COR-L47 (cell line): ENCODE measurements at regions not wholly inside any gene's neighbourhood (a gene's known extent, or its start where the extent isn't known, plus 50 kb on each side); places are given as distances from the start of the nearest gene placed in this dataset.
"Not testable (repeated sequence)": the region's sequence is repeated elsewhere in the genome, so short reads cannot be mapped to it uniquely, and the experiment has no call there.

Source experiments
- DNase-seq: peaks from one replicate; lab custom pipeline; 2025; lab: John Stamatoyannopoulos, UW

DNA sequence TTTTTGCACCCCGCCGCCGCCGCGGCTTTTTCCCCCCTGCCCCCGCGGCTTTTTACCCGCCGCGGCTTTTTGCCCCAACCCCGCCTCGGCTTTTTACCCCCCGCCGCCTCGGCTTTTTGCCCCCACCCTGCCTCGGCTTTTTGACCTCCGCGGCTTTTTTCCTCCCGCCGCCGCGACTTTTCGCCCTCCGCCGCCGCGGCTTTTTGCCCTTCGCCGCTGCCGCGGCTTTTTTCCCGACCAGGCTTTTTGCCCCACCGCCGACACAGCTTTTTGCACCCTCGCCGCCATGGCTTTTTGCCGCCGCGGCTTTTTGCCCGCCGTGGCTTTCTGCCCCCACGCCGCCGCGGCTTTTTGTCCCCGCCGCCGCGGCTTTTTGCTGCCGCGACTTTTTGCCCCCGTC, 137.0 kb upstream of the TP53TG3D start:
- DNase-seq, result no peak

GRCh38 chr16:32116533-32116932, 136.6 kb upstream of the TP53TG3D start:
- DNase-seq, result not testable (repeated sequence)

- DNase-seq, result not testable (repeated sequence)
Observed at GRCh38 chr16:32120372-32120771, 132.7 kb upstream of the TP53TG3D start.

DNA sequence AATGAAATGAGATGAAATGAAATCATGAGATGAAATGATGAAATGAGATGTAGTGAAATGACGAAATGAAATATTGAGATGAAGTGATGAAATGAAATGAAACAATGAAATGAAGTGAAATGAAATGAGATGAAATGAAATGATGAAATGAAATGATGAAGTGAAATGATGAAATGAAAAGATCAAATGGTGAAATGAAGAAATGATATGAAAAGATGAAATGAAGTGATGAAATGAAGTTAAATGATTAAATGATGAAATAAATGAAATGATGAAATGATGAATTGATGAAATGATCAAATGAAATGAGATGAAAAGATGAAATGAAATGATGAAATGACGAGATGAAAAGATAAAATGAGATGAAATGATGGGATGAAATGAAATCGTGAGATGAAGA, 132.3 kb upstream of the TP53TG3D start:
- not testable (repeated sequence) for DNase-seq

DNA sequence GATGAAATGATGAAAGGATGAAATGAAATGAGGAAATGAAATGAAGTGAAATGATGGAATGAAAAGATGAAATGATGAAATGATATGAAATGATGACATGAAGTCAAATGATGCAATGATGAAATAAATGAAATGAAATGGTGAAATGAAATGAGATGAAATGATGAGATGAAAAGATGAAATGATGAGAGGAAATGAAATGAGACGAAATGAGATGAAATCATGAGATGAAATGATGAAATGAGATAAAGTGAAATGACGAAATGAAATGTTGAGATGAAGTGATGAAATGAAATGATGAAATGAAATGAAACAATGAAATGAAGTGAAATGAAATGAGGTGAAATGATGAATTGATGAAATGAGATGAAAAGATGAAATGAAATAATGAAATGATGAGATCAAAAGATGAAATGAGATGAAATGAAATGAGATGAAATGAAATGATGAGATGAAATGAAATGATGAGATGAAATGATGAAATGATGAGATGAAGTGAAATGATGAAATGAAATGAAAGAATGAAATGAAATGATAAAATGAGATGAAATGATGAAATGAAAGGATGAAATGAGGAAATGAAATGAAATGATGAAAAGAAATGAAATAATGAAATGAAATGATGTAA, 131.7 kb upstream of the TP53TG3D start:
- not testable (repeated sequence) for DNase-seq

DNA sequence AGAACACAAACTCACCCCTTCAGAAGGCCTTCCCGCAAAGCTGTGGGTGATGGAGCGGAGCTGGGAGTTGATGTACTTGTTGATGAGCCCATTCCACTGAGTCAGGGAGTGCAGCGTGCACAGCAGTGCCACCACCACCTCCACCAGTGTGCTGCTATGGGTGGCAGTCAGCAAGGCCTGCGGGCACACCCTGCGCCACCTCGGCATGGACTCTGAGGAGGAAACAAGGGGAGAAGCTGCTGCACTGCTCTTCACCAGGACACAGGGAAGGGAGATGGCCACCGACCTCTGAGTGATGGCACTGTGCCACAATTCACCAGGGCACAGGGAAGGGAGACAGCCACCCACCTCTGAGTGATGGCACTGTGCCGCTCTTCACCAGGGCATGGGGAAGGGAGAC, 100.7 kb upstream of the TP53TG3D start:
- not testable (repeated sequence) for DNase-seq

- not testable (repeated sequence) for DNase-seq
Observed at GRCh38 chr16:32187918-32188669, 65.0 kb upstream of the TP53TG3D start.

DNA sequence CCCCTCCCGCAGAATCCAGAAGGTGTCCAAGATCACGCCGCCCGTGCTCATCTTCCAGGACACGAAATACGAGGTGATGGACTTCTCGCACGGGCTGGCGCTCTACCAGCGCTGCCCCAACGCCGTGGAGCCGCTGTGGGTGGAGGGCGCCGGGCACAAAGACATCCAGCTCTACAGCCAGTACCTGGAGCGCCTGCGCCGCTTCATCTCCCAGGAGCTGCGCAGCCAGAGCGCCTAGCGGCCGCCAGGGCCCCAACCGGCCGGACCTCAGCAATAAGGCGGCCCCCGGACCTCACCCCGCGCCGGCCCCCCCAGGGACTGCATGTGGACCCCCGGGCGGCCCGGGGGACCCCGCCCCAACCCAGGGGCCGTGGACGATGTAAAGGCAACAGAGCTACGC, 50.5 kb upstream of the TP53TG3D start:
- DNase-seq, result not testable (repeated sequence)
